ENCODE measurements at regions not wholly inside any gene's neighbourhood (a gene's known extent, or its start where the extent isn't known, plus 50 kb on each side); places are given as distances from the start of the nearest gene placed in this dataset.

GRCh38 chr16:24624102-24624501 is 84.7 kb downstream of the RBBP6 start:
- no peaks in the 10 kb centered on the region for H3K36me3 ChIP-seq
- no peak overlapping the region for H3K4me3 ChIP-seq
- no peak for DNase-seq (ENCODE audit: low spot score in 2 of 2)
- H3K27me3 ChIP-seq, result no peaks in the 10 kb centered on the region
- H3K27ac ChIP-seq, result no peak overlapping the region
- no peak for TF ChIP-seq CTCF (IDR thresholded peaks at IDR 0.05)
- no peak for TF ChIP-seq EP300 (IDR thresholded peaks at IDR 0.05)
- TF ChIP-seq POLR2AphosphoS5 (IDR thresholded peaks at IDR 0.05), result no peak
- no peak for TF ChIP-seq POLR2A (IDR thresholded peaks at IDR 0.05)
- WGBS, result 77% methylated on average over 9 of the region's 9 CpGs
- no peaks in the 10 kb centered on the region for H3K9me3 ChIP-seq
- H3K4me1 ChIP-seq, result no peaks in the 10 kb centered on the region

GRCh38 chr16:24626256-24626655 is 86.9 kb downstream of the RBBP6 start:
- DNase-seq (ENCODE audit: low spot score in 2 of 2), result no peak
- H3K36me3 ChIP-seq, result no peaks in the 10 kb centered on the region
- no peaks in the 10 kb centered on the region for H3K4me1 ChIP-seq
- no peak for TF ChIP-seq POLR2A (IDR thresholded peaks at IDR 0.05)
- no peak for TF ChIP-seq EP300 (IDR thresholded peaks at IDR 0.05)
- no peak for TF ChIP-seq POLR2AphosphoS5 (IDR thresholded peaks at IDR 0.05)
- TF ChIP-seq CTCF (IDR thresholded peaks at IDR 0.05), result no peak
- H3K27me3 ChIP-seq, result no peaks in the 10 kb centered on the region
- H3K9me3 ChIP-seq, result no peaks in the 10 kb centered on the region
- H3K27ac ChIP-seq, result no peak overlapping the region
- H3K4me3 ChIP-seq, result no peak overlapping the region
- 42% methylated on average over 2 of the region's 2 CpGs for WGBS

GRCh38 chr16:24634919-24635318 is 94.5 kb upstream of the TNRC6A start:
- TF ChIP-seq EP300 (IDR thresholded peaks at IDR 0.05) (no peak), POLR2A (IDR thresholded peaks at IDR 0.05) (no peak), CTCF (IDR thresholded peaks at IDR 0.05) (no peak), POLR2AphosphoS5 (IDR thresholded peaks at IDR 0.05) (no peak)
- no peak overlapping the region for H3K4me3 ChIP-seq
- peaks cover 12% of the 10 kb centered on the region for H3K4me1 ChIP-seq
- 45% methylated on average over 1 of the region's 1 CpG for WGBS
- no peak overlapping the region for H3K27ac ChIP-seq
- no peaks in the 10 kb centered on the region for H3K27me3 ChIP-seq
- H3K9me3 ChIP-seq, result no peaks in the 10 kb centered on the region
- H3K36me3 ChIP-seq, result no peaks in the 10 kb centered on the region
- no peak for DNase-seq (ENCODE audit: low spot score in 2 of 2)

- peak; percentile 88 to 95 for DNase-seq (ENCODE audit: low spot score in 2 of 2)
- no peaks in the 10 kb centered on the region for H3K9me3 ChIP-seq
- TF ChIP-seq CTCF (IDR thresholded peaks at IDR 0.05), result no peak
- TF ChIP-seq POLR2A (IDR thresholded peaks at IDR 0.05), result no peak
- peak in 2 of 3 donors; percentile 65 to 79 for TF ChIP-seq POLR2AphosphoS5 (IDR thresholded peaks at IDR 0.05)
- peak; percentile 23 for TF ChIP-seq EP300 (IDR thresholded peaks at IDR 0.05)
- no peaks in the 10 kb centered on the region for H3K27me3 ChIP-seq
- H3K4me1 ChIP-seq, result peaks cover 12% of the 10 kb centered on the region
- no peak overlapping the region for H3K27ac ChIP-seq
- H3K4me3 ChIP-seq, result no peak overlapping the region
- H3K36me3 ChIP-seq, result no peaks in the 10 kb centered on the region
- WGBS, result 24% methylated on average over 6 of the region's 6 CpGs
These were observed 93.4 kb upstream of the TNRC6A start for GRCh38 chr16:24635900-24636610.

GRCh38 chr16:24639769-24640168 is 89.7 kb upstream of the TNRC6A start:
- no peaks in the 10 kb centered on the region for H3K36me3 ChIP-seq
- no peak for TF ChIP-seq CTCF (IDR thresholded peaks at IDR 0.05)
- H3K27ac ChIP-seq, result no peak overlapping the region
- 76% methylated on average over 2 of the region's 2 CpGs for whole genome bisulfite sequencing
- H3K27me3 ChIP-seq, result no peaks in the 10 kb centered on the region
- H3K9me3 ChIP-seq, result no peaks in the 10 kb centered on the region
- DNase-seq (ENCODE audit: low spot score in 2 of 2), result no peak
- no peak overlapping the region for H3K4me3 ChIP-seq
- peaks cover 12% of the 10 kb centered on the region for H3K4me1 ChIP-seq

Measured in suprapubic skin (tissue), 4 donors.